Neural progenitor cell (in vitro differentiated cells): ENCODE measurements at regions not wholly inside any gene's neighbourhood (a gene's known extent, or its start where the extent isn't known, plus 50 kb on each side); places are given as distances from the start of the nearest gene placed in this dataset.

Source experiments
- DNase-seq: peaks from one replicate; pipeline ENCODE4 v3.0.0-alpha.2; 2016; ENCODE audit warnings: low spot score
- H2AFZ ChIP-seq: fragments of 200-600 bp; sonication (generic); replicated peaks from 2 replicates; pipeline ENCODE4 v1.6.1; 2016; ENCODE audit warnings: antibody characterized with exemption
- H3F3A ChIP-seq: fragments of 200-600 bp; sonication (generic); 2 replicates; pipeline ENCODE4 v1.6.1; 2016; ENCODE audit warnings: antibody characterized with exemption, low read depth
- H3K27ac ChIP-seq: fragments of 200-600 bp; sonication (generic); 2 replicates; pipeline ENCODE4 v1.5.1; 2016; ENCODE audit warnings: mild to moderate bottlenecking
- H3K27me3 ChIP-seq: fragments of 200-600 bp; sonication (generic); 2 replicates; pipeline ENCODE4 v1.6.1; 2016; ENCODE audit warnings: mild to moderate bottlenecking, moderate library complexity
- H3K36me3 ChIP-seq: fragments of 200-600 bp; sonication (generic); 2 replicates; pipeline ENCODE4 v1.5.1; 2016
- H3K4me1 ChIP-seq: fragments of 200-600 bp; sonication (generic); 2 replicates; pipeline ENCODE4 v1.6.1; 2016; ENCODE audit warnings: mixed run types
- H3K4me2 ChIP-seq: fragments of 200-600 bp; sonication (generic); 2 replicates; pipeline ENCODE4 v1.6.1; 2016
- H3K4me3 ChIP-seq: fragments of 200-600 bp; sonication (generic); 2 replicates; pipeline ENCODE4 v1.5.1; 2016
- H3K79me2 ChIP-seq: fragments of 200-600 bp; sonication (generic); 2 replicates; pipeline ENCODE4 v1.6.1; 2016; ENCODE audit warnings: low read depth
- H3K9ac ChIP-seq: fragments of 200-600 bp; sonication (generic); 2 replicates; pipeline ENCODE4 v1.6.1; 2016
- H3K9me3 ChIP-seq: fragments of 200-600 bp; sonication (generic); 2 replicates; pipeline ENCODE4 v1.5.1; 2016; ENCODE audit warnings: low read depth
- H4K20me1 ChIP-seq: fragments of 200-600 bp; sonication (generic); 2 replicates; pipeline ENCODE4 v1.6.1; 2016; ENCODE audit warnings: low read depth
- H3K27ac Mint-ChIP-seq: 3 replicates; pipeline ENCODE4 v1.8.0; 2021; ENCODE audit warnings: mixed read lengths
- H3K27me3 Mint-ChIP-seq: 2 replicates; pipeline ENCODE4 v1.8.0; 2022; ENCODE audit warnings: low read depth, mild to moderate bottlenecking, inconsistent platforms, moderate library complexity, mixed read lengths; ENCODE audit not compliant: insufficient read depth
- H3K36me3 Mint-ChIP-seq: 3 replicates; pipeline ENCODE4 v1.8.0; 2021; ENCODE audit warnings: mixed read lengths
- H3K4me1 Mint-ChIP-seq: 3 replicates; pipeline ENCODE4 v1.8.0; 2021; ENCODE audit warnings: mixed read lengths
- H3K4me3 Mint-ChIP-seq: 3 replicates; pipeline ENCODE4 v1.8.0; 2021; ENCODE audit warnings: mild to moderate bottlenecking, moderate library complexity, mixed read lengths
- H3K9me3 Mint-ChIP-seq: 3 replicates; pipeline ENCODE4 v1.8.0; 2020; ENCODE audit warnings: mixed read lengths
- EZH2 ChIP-seq: fragments of 200-600 bp; sonication (generic); IDR thresholded peaks from 2 replicates; pipeline ENCODE4 v1.6.1; 2017; ENCODE audit warnings: antibody characterized with exemption, mild to moderate bottlenecking, moderate library complexity
- EZH2phosphoT487 ChIP-seq: fragments of 200-600 bp; sonication (generic); IDR thresholded peaks from 2 replicates; pipeline ENCODE4 v1.6.1; 2017; ENCODE audit warnings: antibody characterized with exemption
- TF ChIP-seq, protein P1 (sequence below): fragments of 200-600 bp; sonication (generic); IDR thresholded peaks from 2 replicates; pipeline ENCODE4 v1.5.1; 2017; ENCODE audit warnings: antibody characterized with exemption, mild to moderate bottlenecking

- no peak for DNase-seq
- H3K4me1 Mint-ChIP-seq = peaks cover 5% of the 10 kb centered on the region
- TF ChIP-seq, protein P1, sequence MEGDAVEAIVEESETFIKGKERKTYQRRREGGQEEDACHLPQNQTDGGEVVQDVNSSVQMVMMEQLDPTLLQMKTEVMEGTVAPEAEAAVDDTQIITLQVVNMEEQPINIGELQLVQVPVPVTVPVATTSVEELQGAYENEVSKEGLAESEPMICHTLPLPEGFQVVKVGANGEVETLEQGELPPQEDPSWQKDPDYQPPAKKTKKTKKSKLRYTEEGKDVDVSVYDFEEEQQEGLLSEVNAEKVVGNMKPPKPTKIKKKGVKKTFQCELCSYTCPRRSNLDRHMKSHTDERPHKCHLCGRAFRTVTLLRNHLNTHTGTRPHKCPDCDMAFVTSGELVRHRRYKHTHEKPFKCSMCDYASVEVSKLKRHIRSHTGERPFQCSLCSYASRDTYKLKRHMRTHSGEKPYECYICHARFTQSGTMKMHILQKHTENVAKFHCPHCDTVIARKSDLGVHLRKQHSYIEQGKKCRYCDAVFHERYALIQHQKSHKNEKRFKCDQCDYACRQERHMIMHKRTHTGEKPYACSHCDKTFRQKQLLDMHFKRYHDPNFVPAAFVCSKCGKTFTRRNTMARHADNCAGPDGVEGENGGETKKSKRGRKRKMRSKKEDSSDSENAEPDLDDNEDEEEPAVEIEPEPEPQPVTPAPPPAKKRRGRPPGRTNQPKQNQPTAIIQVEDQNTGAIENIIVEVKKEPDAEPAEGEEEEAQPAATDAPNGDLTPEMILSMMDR = no peak
- no peak for TF ChIP-seq EZH2phosphoT487
- TF ChIP-seq EZH2 = no peak
- no peaks in the 10 kb centered on the region for H3K27me3 ChIP-seq
- no peaks in the 10 kb centered on the region for H3F3A ChIP-seq
- H3K4me2 ChIP-seq = no peak overlapping the region
- no peak overlapping the region for H3K27ac ChIP-seq
- no peaks in the 10 kb centered on the region for H3K4me1 ChIP-seq
- no peak overlapping the region for H3K9ac ChIP-seq
- H3K9me3 Mint-ChIP-seq = no peaks in the 10 kb centered on the region
- H3K79me2 ChIP-seq = no peaks in the 10 kb centered on the region
- H2AFZ ChIP-seq = no peak overlapping the region
- H3K4me3 Mint-ChIP-seq = no peak overlapping the region
- H3K27me3 Mint-ChIP-seq = no peaks in the 10 kb centered on the region
- H3K9me3 ChIP-seq = no peaks in the 10 kb centered on the region
- no peaks in the 10 kb centered on the region for H3K36me3 Mint-ChIP-seq
- no peak overlapping the region for H3K27ac Mint-ChIP-seq
- H3K4me3 ChIP-seq = no peak overlapping the region
- H4K20me1 ChIP-seq = no peaks in the 10 kb centered on the region
- H3K36me3 ChIP-seq = no peaks in the 10 kb centered on the region
Measured at GRCh38 chr12:63382930-63383329, 231.9 kb upstream of the AVPR1A start.

DNA sequence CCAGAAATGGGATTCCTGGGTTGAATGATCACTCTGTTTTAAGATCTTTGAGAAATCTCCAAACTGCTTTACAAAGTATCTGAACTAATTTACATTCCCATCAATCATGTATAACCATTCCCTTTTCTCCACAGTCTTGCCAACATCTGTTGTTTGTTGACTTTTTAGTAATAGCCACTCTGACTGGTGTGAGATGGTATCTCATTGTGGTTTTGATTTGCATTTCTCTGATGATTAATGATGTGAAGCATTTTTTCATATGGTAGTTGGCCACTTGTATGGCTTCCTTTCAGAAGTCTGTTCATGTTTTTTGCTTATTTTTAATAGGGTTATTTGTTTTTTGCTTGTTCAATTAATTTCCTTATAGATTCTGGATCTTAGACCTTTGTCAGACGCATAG lies 211.8 kb upstream of the AVPR1A start:
- no peak overlapping the region for H3K4me3 ChIP-seq
- no peaks in the 10 kb centered on the region for H3K9me3 ChIP-seq
- no peak overlapping the region for H3K4me3 Mint-ChIP-seq
- H3K36me3 ChIP-seq = no peaks in the 10 kb centered on the region
- no peak overlapping the region for H2AFZ ChIP-seq
- no peak overlapping the region for H3K27ac Mint-ChIP-seq
- peaks cover 4% of the 10 kb centered on the region for H3K27me3 Mint-ChIP-seq
- H3F3A ChIP-seq = no peaks in the 10 kb centered on the region
- H4K20me1 ChIP-seq = no peaks in the 10 kb centered on the region
- no peak overlapping the region for H3K9ac ChIP-seq
- no peak overlapping the region for H3K27ac ChIP-seq
- no peaks in the 10 kb centered on the region for H3K79me2 ChIP-seq
- H3K36me3 Mint-ChIP-seq = no peaks in the 10 kb centered on the region
- H3K4me1 ChIP-seq = no peaks in the 10 kb centered on the region
- DNase-seq = no peak
- H3K4me1 Mint-ChIP-seq = peaks cover 21% of the 10 kb centered on the region
- TF ChIP-seq, protein P1 = no peak
- TF ChIP-seq EZH2 (no peak), EZH2phosphoT487 (no peak)
- H3K27me3 ChIP-seq = no peaks in the 10 kb centered on the region
- no peak overlapping the region for H3K4me2 ChIP-seq
- H3K9me3 Mint-ChIP-seq = peaks cover 6% of the 10 kb centered on the region

DNA sequence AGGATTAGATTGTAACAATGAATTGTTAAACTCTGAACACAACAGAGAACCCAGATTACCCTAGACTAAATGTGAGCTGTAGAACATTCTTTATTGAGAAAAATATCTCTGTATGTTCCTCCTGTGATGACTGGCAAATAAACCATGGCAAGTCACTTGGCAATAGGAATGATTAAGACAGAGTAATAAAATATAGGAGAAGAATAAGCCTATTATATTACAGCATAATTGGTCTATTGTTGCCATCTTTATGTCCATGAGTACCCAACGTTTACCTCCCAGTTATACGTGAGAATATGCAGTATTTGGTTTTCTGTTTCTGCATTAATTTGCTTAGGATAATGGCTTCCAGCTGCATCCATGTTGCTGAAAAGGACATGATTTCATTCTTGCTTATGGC lies 211.2 kb upstream of the AVPR1A start:
- peaks cover 3% of the 10 kb centered on the region for H3K9me3 Mint-ChIP-seq
- no peak for DNase-seq

More for the DNA sequence above, 211.2 kb upstream of the AVPR1A start:
- Histone ChIP-seq H3K4me1 (no peaks in the 10 kb centered on the region), H3K27me3 (no peaks in the 10 kb centered on the region), H3K9me3 (no peaks in the 10 kb centered on the region), H3K27ac (no peak overlapping the region), H3F3A (no peaks in the 10 kb centered on the region), H3K9ac (no peak overlapping the region), H2AFZ (no peak overlapping the region), H3K79me2 (no peaks in the 10 kb centered on the region), H3K4me2 (no peak overlapping the region), H3K4me3 (no peak overlapping the region), H4K20me1 (no peaks in the 10 kb centered on the region), H3K36me3 (no peaks in the 10 kb centered on the region)
- Mint-ChIP-seq H3K4me3 (no peak overlapping the region), H3K4me1 (peaks cover 21% of the 10 kb centered on the region), H3K27ac (no peak overlapping the region), H3K36me3 (no peaks in the 10 kb centered on the region), H3K27me3 (peaks cover 4% of the 10 kb centered on the region)
- TF ChIP-seq, protein P1 = no peak
- TF ChIP-seq EZH2 (no peak), EZH2phosphoT487 (no peak)
